Myocyte (in vitro differentiated cells): ENCODE measurements at regions not wholly inside any gene's neighbourhood (a gene's known extent, or its start where the extent isn't known, plus 50 kb on each side); places are given as distances from the start of the nearest gene placed in this dataset.
A peak's percentile ranks its signal among the peaks of the same experiment; 100 is the strongest.
"Not testable (repeated sequence)": the region's sequence is repeated elsewhere in the genome, so short reads cannot be mapped to it uniquely, and the experiment has no call there.

Source experiments
- DNase-seq: peaks from one replicate; pipeline ENCODE4 v3.0.0-alpha.2; 2012; ENCODE audit warnings: low read depth

DNA sequence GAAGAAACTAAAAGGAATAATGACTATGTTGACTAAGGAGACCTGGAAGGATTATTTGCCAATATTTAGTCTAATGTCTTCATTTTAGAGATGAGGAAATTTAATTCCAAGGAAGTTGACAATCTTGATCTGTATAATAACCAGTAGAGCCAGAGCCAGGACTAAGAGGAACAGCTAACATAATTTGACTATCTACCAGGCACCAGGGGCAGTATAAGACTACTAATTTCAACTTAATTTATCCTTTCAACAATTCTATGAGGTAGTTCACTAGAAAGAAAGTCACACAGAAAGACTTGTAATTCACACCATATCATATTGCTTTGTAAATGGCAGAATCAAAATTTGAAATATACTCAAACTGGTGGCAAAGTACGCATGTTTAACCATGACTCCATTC lies 273.0 kb upstream of the STXBP5 start:
- DNase-seq = peak; percentile 19

DNA sequence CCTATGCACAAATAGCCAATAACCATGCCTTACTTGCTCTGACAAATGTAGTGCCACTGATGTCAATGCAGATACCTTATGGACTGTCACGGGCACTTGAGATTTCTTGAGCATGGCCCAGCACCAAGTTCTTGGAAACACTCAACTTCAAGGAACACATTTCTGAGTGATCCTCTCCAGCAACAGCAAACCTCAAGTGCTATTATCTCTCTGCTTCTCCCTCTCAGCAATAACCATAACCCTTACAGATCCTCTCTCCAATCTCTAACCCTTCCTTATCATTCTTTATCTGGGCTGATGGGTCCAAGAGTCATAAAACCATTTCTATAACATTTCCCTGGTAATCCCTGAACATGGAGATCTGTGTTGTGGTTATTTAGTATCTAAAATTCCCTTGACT lies 266.9 kb upstream of the STXBP5 start:
- DNase-seq = no peak

DNA sequence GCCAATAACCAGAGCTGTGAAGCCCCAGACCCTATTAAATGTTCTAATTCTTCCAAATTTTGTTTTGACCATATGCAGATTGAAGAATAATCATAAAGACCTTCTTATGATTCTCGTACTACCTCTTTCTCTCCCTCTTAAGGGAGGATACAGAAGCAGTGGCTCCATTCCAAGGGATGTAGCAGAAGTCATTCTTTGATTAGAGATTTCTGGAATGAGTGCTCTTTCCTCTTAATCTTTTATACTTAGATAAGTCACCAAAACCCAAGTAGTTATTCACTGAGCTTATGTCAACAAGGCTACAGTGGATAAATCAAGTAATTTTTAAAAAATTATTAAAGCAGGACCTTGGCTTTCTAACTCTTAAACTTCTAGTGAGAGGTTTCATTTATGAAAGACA lies 266.0 kb upstream of the STXBP5 start:
- no peak for DNase-seq

DNA sequence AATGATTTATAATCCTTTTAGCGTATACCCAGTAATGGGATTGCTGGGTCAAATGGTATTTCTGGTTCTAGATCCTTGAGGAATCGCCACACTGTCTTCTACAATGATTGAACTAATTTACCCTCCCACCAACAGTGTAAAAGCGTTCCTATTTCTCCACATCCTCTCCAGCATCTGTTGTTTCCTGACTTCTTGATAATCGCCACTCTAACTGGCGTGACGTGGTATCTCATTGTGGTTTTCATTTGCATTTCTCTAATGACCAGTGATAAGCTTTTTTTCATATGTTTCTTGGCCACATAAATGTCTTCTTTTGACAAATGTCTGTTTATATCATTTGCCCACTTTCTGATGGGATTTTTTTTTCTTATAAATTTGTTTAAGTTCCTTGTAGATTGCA lies 264.8 kb upstream of the STXBP5 start:
- not testable (repeated sequence) for DNase-seq

DNA sequence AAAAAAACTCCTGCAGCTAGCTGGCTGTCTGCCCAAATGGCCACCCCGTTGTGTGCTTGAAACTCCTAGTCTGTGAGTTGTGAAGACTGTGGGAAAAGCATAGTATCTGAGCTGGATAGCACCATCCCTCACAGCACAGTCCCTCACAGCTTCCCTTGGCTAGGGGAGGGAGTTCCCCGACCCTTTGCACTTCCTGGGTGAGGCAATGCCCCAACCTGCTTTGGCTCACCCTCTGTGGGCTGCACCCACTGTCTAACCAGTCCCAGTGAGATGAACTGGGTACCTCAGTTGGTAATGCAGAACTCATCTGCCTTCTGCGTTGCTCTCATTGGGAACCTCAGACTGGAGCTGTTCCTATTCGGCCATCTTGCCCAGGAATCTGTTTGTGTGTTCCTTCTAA lies 260.6 kb upstream of the STXBP5 start:
- no peak for DNase-seq

DNA sequence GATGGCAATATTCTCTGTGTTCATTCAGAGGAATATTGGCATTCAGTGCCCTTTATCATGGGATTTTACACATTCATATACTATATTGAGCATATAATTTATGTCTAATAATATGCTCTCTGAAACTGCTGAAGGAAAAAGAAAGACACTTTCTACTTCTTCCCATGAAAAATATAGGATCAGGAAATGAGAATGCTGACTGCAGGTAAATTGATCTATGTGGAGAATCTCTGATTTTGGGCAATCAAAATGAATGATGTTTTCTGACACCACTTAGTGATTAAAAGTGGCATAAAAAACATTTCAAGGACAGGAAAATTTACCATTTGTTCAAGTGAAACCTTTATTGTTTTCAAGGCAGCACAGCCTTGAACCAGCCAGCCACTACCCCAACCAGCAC lies 260.1 kb upstream of the STXBP5 start:
- no peak for DNase-seq

DNA sequence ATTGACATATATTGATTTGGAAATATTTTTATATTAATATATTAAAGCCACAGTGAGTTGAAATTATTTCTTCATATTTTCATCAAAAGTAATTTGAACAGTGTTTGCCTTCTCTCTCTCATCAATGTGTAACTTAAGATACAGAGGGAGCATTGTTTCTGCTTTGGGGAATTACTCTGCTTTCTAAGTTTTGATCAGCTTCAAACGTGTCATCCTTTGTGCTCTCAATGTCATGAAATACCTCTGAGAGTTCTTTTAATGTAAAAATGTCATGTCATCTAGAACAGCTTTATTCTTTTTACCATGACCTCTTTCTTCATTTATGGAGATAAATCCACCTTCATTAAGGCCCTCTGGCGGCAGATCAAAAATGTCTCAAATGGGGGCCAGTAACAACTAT lies 259.4 kb upstream of the STXBP5 start:
- no peak for DNase-seq

DNA sequence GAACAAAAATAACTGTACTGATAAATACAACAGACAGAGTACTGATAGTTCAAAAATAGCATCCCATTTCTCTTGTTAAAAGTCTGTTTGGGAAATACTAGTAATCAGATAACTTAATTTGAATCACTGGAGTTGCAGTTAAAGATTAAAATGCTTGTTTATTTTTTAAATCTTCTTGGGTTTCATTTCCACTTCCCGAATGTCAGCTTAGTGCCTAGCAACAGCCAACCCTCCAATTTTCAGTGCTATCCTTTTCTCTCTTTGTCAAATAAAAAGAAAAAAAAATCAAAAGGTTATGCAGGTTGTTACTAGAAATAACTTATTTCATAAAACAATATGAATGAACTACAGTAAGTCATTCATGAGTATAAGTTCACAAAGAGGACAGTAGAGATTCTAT lies 257.7 kb upstream of the STXBP5 start:
- no peak for DNase-seq

DNA sequence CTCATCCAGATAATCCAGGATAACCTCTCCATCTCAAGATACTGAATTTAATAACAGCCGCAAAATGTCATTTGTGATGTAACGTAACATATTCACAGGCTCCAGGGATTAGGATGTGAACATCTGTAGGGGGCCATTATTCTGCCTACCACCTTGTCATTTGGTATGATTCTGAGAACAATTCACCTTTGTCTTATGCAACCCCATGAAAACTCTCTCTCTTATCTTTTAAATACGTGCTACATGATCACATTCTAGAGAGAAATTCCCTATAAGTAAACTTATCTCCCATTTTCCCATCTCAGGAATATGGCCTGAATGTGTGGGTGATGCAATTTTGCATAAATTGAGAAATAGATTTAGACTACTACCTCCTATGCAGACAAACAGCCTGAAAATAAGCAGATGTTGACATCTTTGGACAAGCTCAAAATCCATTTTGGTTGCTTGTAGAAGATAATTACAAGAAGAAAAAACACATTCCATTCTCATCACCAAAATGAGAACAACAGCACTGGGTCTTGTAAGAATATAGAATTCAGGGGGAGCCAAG lies 255.4 kb upstream of the STXBP5 start:
- DNase-seq = no peak

DNA sequence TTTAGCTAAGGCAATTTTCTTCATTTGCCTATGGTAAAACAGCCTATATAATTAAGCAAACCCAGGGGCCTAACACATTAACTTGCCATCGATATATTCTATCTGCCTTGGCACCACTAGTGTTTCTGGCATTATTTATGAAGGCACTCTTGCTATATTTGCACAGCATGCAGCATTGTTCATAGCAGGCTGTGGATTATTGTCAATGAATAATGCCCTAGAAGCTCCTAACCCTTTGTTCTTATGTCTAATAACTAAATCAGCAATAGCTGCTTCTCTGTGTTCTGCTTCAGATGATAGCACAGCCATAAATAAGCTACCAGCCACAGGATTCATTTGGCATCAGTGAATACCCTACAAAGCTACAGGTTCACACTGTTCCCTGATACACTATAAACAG lies 254.8 kb upstream of the STXBP5 start:
- no peak for DNase-seq

DNA sequence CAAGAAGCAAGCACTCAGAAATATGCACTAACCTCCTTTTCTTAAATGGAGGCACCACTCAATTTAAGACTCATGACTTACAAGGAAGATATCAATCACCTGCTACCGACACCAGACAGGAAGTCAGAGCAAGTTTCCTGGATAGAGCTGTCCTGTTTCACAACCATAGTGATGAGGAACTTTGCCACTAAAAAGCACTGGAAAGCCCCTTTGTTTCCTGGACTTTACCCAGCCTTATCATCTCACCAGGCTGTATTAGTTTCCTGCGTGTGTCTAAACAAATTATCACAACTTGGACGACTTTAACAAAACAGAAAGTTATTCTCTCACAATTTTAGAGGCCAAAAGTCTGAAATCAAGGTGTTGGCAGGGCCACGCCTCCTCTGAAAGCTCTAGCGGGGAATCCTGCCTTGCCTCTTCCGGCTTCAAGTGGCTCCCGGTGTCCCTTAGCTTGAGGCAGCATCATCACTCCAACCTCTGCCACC lies 253.8 kb upstream of the STXBP5 start:
- DNase-seq = no peak

DNA sequence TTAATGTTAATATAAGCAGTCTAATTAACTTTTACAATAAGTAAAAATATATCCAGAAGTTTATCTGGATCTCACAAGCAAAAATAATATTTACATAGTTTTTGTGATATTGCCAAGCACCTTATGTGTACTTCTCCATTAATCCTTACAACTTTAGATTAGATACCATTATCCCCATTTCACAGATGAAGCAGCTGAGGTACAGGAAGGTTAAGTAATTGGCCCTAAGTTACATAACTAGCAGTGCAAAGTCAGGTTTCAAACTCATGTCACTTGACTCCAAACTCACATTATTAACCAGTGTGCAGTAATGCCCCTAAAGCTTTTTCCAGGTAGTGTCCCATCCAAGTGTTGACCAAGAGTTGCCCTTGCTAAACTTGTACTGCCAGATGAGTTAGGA lies 248.6 kb upstream of the STXBP5 start:
- DNase-seq = no peak

DNA sequence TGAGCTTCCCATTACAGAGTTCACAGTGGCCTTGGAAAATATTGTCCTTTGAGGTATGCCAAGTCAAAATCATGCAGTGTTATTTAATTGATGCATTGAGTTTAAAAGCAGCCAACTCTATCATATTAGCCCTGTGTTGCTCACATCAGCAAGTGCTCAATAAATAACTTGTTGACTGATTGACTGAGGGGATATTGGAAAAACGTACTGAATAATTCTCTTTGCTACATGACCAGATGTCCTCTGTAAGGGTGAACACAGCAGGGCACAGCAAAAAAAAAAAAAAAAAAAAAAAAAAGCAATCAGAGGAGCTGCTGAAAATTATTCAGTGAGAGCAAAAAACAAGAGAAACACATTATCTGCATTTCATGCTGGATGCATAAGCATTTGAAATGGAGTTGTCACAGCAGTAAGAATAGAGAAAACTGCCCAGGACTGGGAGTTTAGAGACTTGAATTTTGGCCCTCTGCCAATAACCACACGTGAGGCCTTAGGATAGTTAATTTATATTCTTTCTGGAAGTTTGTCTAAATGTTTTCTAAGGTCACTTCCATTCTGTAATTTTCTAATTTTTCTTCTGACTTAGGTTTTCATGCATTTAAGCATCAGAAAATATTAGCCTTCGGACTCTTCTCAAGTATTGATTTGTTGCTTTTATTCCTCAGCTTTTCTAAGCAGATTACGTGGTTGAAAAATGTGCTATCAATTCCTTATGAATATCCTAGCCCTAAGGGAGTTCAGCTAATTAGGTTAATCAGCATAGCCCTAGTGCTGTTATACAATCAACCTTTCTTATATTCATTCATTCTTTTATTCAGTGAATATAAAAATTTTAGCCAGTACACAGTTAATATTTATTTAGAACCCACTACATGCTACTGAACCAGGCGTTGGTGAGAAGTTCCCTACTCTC lies 246.8 kb upstream of the STXBP5 start:
- no peak for DNase-seq

DNA sequence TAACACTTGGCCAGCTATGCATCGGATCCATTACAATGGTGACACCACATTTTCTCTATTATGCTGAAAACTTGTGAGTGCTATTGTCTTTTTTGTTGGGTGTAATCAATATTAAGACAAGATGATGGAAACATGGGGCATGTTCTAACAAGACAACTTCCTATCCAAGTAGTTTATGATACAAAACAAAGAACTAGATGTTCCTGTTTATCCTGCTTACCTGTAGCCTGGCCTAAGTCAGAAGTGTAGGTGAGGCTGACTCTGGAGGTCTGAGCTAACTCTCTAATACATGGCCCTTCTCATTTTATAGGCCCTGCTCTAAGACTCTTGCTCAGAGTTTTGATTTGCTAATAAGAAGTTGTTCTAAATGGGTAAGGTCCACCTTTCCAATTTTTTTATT lies 242.4 kb upstream of the STXBP5 start:
- no peak for DNase-seq

DNA sequence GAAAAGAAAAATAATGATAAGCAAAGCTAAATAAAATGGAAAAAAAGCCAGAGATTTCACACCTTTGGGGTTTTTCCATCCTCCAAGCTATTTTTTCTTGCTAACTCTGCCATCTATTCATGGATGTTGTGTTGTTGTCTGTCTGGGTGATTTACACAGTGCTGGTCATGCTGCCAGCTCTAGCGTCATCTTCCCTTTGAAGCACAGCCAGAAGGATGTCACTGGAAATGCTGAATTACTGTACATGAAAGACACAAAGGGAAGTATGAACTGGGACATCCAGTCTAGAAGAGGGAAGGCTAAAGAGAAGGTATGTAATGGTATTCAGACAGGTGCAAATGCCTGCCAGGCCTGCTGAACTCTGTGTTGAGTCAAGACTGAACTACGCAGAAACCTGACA lies 241.9 kb upstream of the STXBP5 start:
- DNase-seq = no peak

DNA sequence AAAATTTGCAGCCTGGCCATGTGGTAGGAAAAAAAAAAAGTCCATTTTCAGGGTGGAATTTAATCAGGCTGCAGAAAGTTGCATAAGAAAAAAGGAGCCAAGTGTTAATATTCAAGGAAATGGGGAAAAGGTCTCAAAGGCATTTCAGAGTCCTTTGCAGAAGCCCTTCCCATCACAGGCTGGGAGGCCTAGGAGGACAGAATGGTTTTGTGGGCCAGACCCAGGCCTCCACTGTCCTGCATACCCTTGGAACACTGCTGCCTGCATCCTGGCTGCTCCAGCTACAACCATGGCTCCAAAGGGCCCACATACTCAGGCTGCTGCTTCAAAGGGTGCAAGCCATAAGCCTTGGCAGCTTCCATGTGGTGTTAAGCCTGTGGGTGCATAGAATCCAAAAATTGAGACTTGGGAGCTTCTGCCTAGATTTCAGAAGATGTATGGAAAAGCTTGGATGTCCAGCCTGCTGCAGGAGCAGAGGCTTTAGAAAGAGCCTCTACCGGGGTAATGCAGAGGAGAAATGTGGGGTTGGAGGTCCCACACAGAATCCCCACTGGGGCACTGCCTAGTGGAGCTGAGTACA lies 239.0 kb upstream of the STXBP5 start:
- DNase-seq = no peak

DNA sequence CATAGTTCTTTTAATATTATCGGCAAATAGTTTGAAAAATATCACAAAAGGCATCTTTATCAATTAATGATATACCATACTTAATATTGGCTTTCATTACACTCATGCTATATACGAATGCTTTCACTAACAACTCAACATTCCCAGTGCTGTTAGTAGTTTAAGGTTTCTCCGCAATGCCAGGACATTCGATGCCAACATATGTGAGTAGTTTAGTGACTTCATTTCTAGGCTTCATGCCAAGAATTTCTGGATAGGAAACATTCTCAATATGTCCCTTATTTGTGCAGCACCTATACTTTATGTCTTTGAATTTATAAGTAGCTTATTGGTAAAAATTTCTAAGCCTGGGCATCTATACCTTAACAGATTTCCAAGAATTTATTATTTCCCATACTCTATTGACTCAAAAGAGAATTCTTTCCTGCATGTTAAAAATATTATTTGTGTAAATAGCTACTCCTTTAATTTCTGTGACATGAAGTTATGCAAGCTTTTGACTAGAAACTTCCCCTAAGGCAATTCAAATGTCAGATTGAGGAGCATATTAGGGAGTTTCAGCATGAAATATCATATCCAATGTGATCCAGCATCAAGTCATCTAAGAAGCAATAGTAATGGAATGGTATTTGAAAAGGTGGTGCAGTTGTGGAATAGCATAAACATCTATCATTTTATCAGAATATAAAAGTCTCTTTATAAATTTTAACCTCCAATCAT lies 236.0 kb upstream of the STXBP5 start:
- DNase-seq = peak; percentile 68

DNA sequence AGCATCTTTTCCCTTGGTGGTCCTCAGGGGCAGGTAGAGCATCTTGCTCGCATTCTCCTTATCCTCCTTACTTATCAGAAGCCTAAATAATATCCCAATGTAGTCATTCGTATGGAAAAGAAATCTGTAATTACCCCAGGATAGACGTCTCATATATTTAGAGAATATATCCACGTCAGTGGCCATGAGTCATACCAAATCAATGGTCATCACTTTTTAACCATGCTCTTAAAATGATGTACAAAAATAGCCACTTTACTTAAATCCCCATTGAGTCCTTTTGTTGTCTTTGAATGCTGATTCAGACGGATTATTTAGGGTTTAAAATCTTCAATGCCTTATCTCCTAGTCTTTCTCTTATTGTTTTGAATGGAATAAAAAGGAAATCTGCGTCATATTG lies 231.7 kb upstream of the STXBP5 start:
- no peak for DNase-seq

DNA sequence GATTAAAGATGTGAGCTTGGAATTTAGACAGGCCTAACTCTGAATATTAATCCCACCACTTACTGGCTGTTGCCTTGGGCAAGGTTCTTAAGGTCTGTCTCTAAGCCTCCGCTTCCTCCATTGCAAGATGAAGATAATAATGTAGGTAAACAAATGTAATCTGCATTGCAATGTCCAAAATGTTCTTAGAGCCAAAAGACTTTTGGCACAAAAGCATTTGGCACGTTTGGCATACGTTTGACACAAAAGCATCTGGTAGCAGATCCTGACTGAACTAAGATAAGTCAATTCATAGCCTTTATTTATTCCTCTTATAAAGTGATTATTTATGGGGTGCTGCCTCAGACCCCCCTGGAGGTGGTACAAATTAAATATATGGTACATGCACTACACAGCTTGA lies 229.9 kb upstream of the STXBP5 start:
- no peak for DNase-seq

DNA sequence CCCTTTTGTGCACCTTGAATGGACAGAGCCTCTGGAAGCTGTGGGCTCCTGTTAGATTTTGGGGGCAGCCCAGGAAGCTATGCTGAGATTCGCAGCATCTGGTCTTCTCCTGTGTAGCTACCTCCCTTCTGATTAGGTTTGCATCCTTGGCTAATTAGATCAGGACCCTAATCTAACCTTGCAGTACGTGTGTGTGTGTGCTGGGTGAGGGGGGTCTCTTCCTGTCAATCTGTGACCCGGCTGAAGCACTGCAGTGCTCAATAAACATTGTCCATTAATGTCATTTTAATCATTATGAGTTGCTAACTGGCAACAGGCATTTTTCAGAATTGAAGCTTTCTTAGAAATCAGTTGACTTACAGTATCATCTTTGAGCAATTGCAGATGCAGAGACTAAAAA lies 229.1 kb upstream of the STXBP5 start:
- no peak for DNase-seq

DNA sequence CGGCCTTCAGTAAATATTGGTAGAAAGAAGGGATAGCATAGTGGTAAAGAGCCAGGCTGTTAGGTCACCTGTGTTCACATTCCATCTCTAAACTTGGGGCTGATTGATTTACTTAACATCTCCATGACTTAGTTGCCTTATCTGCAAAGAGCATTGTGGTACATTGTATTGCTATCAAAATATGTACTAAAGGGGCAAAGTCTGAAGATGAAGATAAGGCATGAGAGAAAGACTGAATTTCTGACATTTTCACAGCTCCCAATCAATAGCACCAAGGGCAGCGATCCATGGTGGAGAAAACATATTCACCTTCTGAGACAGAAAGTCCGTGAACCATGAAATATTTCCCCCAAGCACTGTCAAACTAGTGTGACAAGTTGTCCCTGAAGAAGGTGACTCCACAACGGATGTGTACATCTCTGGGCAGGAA lies 223.3 kb upstream of the STXBP5 start:
- DNase-seq = no peak

DNA sequence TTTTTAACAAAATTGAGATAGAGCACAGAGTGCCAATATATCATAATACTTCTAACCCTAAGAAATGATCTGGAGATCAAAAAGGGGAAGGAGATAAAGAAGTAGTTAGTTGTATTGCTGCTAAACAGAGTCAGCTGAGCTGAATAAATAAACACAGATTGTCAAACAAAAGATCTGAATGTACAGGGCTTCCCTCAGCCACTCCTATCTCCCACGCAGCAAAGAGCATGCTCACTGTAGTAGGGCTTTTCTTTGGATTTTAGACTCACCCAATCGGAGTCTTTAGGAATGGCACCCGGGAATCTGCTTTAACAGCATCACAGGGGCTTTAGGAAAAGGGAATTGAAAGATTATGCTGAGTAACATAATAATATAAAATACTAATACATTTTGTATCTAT lies 222.2 kb upstream of the STXBP5 start:
- DNase-seq = no peak
